ENCODE measurements at regions not wholly inside any gene's neighbourhood (a gene's known extent, or its start where the extent isn't known, plus 50 kb on each side); places are given as distances from the start of the nearest gene placed in this dataset.

DNA sequence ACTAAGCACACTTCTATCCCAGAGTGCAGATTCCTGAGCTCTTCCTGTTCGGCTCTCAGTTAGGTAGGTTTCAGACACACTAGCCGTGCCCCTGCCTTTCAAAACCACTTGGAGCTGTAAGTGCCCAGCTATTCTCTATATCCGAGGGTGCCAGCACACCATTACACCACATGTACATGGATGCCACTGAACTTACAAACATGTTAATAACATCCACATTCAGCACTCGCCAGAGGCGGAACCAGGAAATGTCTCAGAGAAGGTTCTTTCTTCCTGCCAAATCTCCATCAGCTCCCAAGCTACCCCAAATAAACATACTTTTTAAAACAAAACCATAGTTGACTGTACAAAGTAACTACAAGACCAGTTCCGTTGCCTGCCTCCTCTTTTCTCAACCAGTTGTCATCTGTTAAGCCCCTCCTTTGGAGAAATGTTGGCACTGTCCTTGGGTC is 78.4 kb upstream of the CTTNBP2NL start:
- no peak for DNase-seq (ENCODE audit: low read depth)

DNA sequence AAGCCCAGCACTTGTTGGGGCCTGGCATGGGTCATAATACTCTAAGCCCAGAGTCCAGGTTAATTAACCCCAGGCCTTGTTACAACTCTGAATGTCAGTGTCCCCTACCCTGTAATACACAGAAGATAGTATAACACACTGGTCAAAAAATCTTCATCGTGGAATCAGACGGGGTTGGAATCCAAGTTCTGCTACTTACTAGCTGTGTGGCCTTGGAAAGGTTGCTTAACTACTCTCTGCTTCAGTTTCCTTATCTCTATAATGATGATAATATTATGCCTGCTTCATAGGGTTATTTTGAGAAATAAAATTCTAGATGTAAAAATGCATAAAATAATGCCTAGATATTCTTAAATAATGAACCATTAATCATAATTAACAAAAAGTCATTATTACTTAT is 77.8 kb upstream of the CTTNBP2NL start:
- no peak for DNase-seq (ENCODE audit: low read depth)

DNA sequence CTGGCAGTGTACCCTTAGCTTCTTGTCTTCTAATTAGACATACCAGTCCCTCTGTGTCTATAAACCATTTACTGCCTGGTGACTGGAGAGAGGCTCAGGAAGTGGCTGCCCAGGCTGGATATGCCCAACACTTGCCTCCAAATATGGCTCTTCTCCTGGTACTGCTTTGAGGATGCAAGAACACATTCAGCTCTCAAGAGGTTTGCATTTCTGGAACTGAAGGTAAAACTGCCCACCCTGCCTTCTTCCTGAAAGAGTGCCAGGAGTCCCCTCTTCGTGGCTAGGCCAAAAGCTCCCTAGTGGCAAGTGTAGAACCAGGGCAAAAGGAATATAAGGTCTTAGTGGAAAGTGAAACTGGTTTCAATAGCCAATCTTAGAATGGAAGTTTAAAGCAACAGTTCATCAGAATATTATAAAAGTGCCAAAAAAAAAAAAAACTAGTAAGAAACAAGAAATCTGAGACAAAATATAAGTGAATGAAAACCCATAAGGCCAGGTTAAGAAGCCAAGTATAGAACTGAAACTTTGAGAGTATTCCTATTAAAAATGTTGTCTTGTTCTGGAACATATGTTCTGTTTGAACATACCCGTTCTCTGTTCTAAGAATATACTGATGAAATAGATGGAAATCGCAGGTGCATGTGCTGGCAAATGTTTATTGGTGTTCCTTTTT is 77.2 kb upstream of the CTTNBP2NL start:
- no peak for DNase-seq (ENCODE audit: low read depth)

DNA sequence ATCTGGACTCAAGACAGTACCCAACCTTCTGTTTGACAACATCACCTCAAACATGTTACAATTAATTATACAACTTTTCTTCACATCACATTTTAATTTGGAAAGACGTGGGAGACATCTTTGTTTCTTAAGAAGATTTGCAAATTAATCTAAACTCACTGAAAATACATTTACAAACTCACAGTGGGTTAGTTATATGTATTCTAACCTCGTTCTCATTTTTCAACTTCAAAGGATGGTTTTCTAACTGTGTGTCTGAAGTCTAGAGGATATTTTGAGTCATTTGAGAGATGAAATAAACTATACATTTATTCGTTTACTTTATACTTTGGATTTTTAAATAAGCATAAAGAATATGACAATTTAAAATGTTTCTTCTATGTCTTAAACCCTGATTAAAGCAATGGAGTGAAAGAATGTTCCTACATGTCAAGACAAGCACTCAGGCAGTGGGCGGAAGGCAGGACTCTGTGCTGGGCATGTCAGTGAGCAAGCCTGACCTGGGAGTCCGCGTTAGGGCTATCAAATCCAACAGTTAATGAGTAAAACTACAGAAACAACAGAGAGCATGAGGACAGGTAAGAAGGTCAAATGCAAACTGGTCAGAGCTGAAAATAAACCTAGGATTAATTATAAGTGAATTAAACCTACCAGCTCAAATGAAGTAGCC is 76.5 kb upstream of the CTTNBP2NL start:
- DNase-seq (ENCODE audit: low read depth) = no peak

DNA sequence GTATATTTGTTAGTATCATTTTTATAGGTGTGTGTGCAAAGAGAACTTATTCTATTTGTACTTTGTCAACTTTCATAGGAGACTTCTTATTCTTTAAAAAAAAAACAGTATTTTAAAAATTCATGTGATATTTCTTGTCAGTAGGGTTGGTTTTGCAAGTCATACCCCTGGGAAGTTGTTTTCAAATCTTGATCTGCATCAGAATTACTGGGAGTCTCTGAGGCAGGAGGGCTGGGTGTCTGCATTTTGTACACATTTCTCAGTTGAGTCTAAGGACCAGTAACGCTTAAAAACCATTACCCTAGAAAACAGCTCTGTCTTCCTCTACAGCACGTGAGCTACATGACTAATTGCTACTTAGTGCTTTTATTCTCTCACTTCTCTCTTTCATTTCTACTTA is 76.0 kb upstream of the CTTNBP2NL start:
- no peak for DNase-seq (ENCODE audit: low read depth)

DNA sequence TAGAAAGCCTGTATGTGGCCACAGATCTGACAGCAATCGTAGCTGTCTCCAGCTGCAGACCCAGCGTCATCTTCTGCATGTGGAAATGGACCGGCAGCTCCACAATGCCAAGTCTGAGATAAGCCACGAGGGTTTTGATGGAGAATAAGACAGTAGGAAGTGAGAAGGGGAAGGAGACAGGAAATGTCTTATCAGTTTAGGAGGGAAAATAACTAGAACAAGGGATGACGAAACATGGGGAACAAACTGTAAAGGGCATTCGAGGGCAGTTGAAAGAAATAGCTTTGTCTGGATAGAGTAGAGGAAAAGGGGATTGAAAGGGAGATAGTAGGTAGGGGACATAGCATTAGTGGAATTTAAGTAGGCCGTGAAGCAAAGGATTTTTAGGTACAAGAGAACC is 74.0 kb upstream of the CTTNBP2NL start:
- no peak for DNase-seq (ENCODE audit: low read depth)

DNA sequence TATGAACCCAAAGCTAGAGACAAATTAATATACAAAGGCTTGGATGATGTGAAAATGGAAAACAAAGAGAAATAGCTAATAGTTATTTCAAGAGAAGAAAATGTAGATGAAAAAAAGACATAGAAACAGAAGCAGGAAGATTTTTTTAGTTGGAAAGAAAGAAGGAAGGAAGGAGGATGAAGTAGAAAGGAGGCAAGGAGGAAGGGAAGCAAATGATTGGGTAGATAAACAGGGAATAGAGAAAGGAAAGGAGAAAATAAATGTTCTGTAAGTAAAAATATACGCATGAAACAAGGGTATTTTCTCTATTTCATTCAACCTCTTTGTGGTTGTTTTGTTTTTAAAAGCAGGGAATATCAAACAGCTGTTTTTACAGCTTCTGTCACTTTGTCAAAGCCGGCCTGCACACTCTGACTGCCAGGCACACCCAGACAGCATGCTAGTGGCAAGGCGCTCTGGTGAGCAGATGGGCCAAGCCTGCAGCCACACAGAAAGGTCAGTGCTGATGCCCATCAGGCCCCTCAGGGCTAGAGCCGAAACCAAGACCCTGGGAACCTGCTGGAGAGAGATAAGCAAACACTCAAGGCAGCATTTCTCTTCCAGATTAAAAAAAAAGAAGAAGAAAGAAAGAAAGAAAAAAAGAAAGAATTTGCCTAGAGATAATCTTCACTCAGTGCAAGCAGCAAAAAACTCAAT is 72.9 kb upstream of the CTTNBP2NL start:
- DNase-seq (ENCODE audit: low read depth) = peak; percentile 8

DNA sequence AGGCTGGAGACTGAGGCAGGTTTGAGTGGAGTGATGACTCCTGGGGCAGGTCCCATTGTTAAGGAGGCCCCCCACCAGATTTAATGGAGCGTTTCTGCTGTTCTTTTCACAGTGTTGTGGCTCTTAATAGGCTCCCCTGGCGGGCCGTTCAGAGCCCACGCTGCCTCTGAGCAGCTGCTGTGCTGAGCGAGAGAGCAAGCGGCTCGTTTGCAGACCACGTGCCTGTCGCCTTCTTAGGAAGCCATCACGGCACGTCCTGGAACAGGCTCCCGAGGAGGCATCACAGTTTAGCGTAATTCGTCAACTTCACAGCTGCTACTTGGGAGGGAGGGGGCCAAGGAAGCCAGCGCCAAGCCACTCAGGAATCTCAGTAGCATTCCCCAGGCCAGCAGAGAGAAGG is 70.5 kb upstream of the CTTNBP2NL start:
- no peak for DNase-seq (ENCODE audit: low read depth)

DNA sequence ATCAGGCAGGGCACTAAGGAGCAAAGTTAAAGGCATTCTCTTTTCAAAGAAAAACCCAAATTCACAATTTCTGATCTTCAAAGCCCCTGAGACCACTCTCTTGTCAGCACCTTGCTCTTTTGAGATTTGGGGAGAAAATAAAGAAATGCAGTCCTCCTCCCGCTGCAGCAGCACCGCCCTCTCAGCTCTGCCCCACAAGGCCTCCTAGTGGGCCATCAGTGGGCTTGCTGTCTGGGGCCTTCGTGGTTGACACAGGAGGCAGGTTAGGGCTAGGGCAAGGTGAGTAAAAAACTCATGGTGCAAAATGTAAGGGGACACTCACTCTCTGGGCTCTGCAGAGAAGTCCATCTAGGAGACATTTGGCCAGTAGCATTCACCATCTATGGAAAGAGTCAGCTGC is 67.4 kb upstream of the CTTNBP2NL start:
- DNase-seq (ENCODE audit: low read depth) = no peak

DNA sequence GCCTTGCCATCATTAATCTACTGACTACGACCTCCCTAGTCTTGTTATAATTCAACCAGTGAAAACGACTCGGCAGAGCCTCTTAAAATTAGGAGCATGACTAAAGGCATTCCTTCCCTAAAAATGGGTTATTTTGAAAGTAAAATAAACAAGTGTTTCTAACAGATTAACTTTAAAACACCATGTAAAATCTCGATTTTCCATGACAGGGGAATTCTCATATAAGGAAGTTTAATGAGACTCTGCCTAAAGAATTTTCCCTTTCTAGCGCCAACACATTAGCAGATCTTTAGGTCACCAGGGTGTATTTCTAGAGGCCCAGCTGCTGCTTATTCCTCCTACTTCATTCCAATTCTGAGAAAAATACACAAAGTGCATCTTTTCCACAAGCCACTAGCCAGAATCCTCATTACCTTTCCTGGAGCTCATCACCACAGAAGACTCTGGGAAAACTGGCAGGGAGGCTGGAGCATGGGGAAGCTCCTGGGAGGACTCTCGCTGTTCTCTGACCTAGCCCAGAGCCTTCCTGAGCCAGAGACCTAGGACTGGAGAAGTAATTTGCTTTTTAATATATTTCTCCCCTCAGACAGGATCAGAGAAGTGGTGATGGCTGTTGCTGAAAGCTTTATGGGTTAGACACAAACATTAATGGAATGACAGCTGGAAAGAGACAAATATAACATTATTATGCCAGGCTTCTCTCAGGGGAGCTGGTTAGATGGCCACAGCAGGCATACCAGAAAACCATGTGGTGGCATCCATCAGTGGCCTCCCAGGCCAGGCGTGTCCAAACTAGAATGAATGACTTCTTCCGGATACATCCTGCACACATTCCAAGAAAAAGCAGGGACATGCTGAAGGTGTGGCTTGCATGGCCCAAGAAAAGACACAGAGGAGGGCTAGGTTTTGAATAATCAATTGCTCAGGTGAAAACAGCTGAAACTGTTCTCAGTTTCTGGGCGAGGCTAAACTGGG is 63.6 kb upstream of the CTTNBP2NL start:
- DNase-seq (ENCODE audit: low read depth) = peak; percentile 77

DNA sequence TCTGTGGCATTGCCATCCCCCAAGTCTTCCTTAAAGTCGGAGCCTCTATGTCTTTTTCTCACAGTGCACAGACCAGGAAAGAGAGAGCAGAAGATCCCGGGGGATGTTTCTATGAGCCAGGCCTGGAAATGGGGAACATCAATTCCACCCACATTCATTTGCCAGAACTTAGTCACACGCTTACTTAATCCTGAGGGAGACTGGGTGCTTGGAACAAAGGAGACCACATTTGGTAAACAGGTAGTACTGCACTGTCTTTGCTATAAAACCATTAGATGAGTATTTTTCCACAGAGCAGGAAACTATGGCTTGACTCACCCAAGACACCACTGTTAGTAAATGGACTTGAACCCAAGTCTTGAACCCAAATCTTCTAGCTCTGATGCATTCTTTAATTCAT is 60.7 kb upstream of the CTTNBP2NL start:
- DNase-seq (ENCODE audit: low read depth) = peak; percentile 41

DNA sequence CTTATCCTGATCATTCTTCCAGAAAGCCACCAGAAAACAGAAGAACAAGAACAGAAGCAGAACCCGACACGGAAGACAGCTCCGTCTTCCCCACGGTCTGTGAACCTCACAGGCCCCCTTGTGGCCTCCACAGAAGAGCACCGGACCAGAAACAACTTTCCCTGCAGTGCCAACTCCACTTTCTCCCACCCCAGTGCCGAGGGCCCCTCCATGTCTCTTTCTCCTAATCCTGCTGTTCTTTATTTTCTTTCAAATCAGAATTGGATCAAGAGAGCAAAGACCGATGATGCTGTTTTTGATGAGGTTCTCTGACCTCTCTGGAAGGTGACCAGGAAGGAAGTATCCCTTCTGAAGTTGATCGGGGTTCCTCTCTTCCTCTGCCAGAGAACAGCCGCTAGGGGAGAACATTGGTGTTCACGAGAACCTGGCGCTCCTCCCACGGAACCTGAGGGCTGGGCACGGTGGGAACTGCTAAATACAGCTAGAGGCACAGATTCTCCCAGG is 58.9 kb upstream of the CTTNBP2NL start:
- DNase-seq (ENCODE audit: low read depth) = peak; percentile 55

DNA sequence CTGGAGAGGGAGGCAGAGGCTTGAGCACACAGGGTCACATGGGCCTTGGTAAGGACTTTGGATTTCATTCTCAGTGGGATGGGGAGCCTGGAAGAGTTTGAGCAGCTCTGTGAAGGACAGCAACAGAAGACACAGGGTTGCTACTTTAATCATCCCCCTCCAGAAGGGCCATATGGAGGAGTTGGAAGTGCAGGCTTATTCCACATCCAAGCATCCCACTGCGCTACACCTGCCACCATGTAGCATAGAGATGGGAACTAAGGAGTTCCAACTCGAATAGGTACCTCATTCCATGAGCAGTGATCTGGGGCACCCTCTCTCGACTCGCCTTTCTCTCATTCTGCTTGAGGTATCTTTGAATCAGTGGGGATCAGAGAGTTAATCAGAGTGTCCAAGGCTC is 54.0 kb upstream of the CTTNBP2NL start:
- no peak for DNase-seq (ENCODE audit: low read depth)

DNA sequence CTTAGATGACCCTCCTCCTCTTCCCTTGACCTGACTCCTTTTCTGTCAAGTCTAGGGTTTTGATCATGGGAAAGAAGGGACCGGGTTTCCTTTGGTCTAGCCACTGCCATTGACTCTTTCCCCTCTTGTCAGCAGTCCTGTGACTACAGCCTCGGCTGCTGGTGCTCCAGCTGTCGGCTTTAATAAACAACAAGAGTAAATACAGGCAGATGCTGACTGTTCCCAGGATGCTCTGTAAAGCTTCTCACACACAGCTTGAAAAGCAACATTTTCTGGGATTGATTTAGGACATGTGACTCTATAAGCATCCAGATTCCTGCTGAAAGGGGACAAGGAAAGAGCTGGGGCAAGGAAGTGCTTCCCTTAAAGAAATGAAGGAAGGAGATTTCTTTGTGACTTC is 53.5 kb upstream of the CTTNBP2NL start:
- DNase-seq (ENCODE audit: low read depth) = peak; percentile 4

DNA sequence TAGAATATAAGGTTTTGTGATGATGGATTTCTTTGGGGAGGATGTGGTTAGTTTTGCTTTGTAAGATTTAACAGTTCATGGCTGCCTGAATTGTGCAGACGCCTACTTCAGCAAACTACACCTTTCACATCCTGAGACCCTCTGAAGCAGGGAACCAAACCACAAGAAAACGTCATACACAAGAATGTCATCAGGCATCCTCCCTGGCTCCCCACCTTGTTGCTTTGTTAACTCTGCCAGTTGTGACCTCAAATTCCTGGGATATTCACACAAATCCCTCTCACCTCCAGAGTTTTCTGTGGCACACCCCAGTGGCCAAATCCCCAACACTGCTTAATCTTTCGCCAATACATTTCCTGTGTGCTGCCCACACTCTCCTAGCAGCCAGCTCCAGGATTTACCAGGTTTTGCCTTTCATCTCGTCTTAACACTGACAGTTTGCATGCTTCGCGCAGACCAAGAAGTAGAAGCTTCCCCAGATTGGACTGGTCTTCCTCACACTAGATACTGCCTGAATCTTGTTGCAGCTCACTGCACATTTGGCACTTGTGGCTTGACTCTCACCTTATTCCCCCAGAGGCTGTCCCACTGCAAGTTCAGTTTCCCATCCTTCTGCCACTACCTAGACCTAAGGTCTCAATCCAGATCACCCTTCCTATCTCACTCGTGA is 51.1 kb upstream of the CTTNBP2NL start:
- DNase-seq (ENCODE audit: low read depth) = no peak

All from LHCN-M2 (cell line).